SK-N-SH (cell line): ENCODE measurements at regions not wholly inside any gene's neighbourhood (a gene's known extent, or its start where the extent isn't known, plus 50 kb on each side); places are given as distances from the start of the nearest gene placed in this dataset.
"Not testable (repeated sequence)": the region's sequence is repeated elsewhere in the genome, so short reads cannot be mapped to it uniquely, and the experiment has no call there.

Experiments
- CTCF ChIA-PET: fragments of 300-600, 350-600 bp; formaldehyde crosslinking; extraction: SDS; loops from one replicate; lab custom pipeline; 2021; lab: Yijun Ruan, JAX
- POLR2A ChIA-PET: fragments of 350-600 bp; sonication (Branson Sonifier 250); formaldehyde crosslinking; extraction: SDS; loops from one replicate; lab custom pipeline; 2020; ENCODE audit warnings: antibody characterized with exemption, inconsistent platforms; lab: Yijun Ruan, JAX
- DNase-seq: peaks from one replicate; pipeline ENCODE4 v3.0.0; 2012
- H2AFZ ChIP-seq: fragments of 200-600 bp; sonication (generic); 2 replicates; pipeline ENCODE4 v1.8.1; 2016; ENCODE audit warnings: antibody characterized with exemption, mild to moderate bottlenecking, low read depth
- H3F3A ChIP-seq: fragments of 200-600 bp; sonication (generic); replicated peaks from 2 replicates; pipeline ENCODE3; 2016; ENCODE audit warnings: antibody characterized with exemption, mild to moderate bottlenecking; ENCODE audit not compliant: insufficient read depth
- H3K27ac ChIP-seq, 2 experiments: fragments of 200-500 bp in 1 of 2; fragments of 200-600 bp in 1 of 2; sonication (Bioruptor generic) in 1 of 2; sonication (generic), shearing (Covaris generic) in 1 of 2; 2 replicates each; pipeline versions ENCODE4 v1.5.1 to v1.6.1; 2014 to 2016; ENCODE audit warnings: low read depth in 2 of 2, inconsistent platforms in 1 of 2, low read length in 1 of 2, mild to moderate bottlenecking in 1 of 2, mixed read lengths in 1 of 2
- H3K27me3 ChIP-seq: fragments of 200-600 bp; sonication (generic), shearing (Covaris generic); 2 replicates; pipeline ENCODE4 v1.6.1; 2016; ENCODE audit warnings: mixed run types; ENCODE audit not compliant: insufficient read depth
- H3K36me3 ChIP-seq, 2 experiments: fragments of 200-500 bp in 1 of 2; fragments of 200-600 bp in 1 of 2; sonication (Bioruptor generic) in 1 of 2; sonication (generic) in 1 of 2; replicated peaks in 1 of 2; 2 replicates each; pipeline versions ENCODE3 to v1.5.1; 2014 to 2016; ENCODE audit warnings: low read length in 1 of 2, mild to moderate bottlenecking in 1 of 2; ENCODE audit not compliant: insufficient read depth in 2 of 2, control insufficient read depth in 1 of 2
- H3K4me1 ChIP-seq, 2 experiments: fragments of 200-500 bp in 1 of 2; fragments of 200-600 bp in 1 of 2; sonication (Bioruptor generic) in 1 of 2; sonication (generic), shearing (Covaris generic) in 1 of 2; 2 replicates each; pipeline versions ENCODE4 v1.5.1 to v1.6.1; 2014 to 2016; ENCODE audit warnings: low read depth in 1 of 2, low read length in 1 of 2, mixed run types in 1 of 2; ENCODE audit not compliant: insufficient read depth in 2 of 2, control insufficient read depth in 1 of 2
- H3K4me2 ChIP-seq: fragments of 200-600 bp; sonication (generic), shearing (Covaris generic); 2 replicates; pipeline ENCODE4 v1.6.1; 2017; ENCODE audit warnings: mixed run types
- H3K4me3 ChIP-seq, 2 experiments: fragments of 200-500 bp in 1 of 2; fragments of 200-600 bp in 1 of 2; sonication (Bioruptor generic) in 1 of 2; sonication (generic), shearing (Covaris generic) in 1 of 2; 2 replicates each; pipeline versions ENCODE4 v1.5.1 to v1.8.1; 2014 to 2016; ENCODE audit warnings: low read depth in 2 of 2, inconsistent platforms in 1 of 2, low read length in 1 of 2, mild to moderate bottlenecking in 1 of 2, mixed read lengths in 1 of 2, moderate library complexity in 1 of 2
- H3K79me2 ChIP-seq: fragments of 200-600 bp; sonication (generic); 2 replicates; pipeline ENCODE4 v1.8.1; 2017; ENCODE audit warnings: mild to moderate bottlenecking; ENCODE audit not compliant: insufficient read depth
- H3K9ac ChIP-seq: fragments of 200-600 bp; sonication (generic); 2 replicates; pipeline ENCODE4 v1.6.1; 2017; ENCODE audit warnings: mixed run types
- H3K9me2 ChIP-seq: fragments of 200-600 bp; sonication (generic); 2 replicates; pipeline ENCODE4 v1.6.1; 2017; ENCODE audit warnings: mixed run types
- H3K9me3 ChIP-seq: fragments of 200-600 bp; sonication (generic); 2 replicates; pipeline ENCODE4 v1.6.1; 2017; ENCODE audit warnings: mixed run types, mild to moderate bottlenecking, moderate library complexity
- H4K20me1 ChIP-seq: fragments of 200-600 bp; sonication (generic); 2 replicates; pipeline ENCODE4 v1.6.1; 2017; ENCODE audit warnings: mild to moderate bottlenecking, mixed run types; ENCODE audit not compliant: insufficient read depth
- CTCF ChIP-seq: fragments of 200-600 bp; sonication (generic); IDR thresholded peaks from 2 replicates; pipeline ENCODE4 v1.6.1; 2017; ENCODE audit warnings: antibody characterized with exemption, mild to moderate bottlenecking, moderate library complexity
- EZH2phosphoT487 ChIP-seq: fragments of 200-600 bp; sonication (generic); IDR thresholded peaks from 2 replicates; pipeline ENCODE4 v1.6.1; 2017; ENCODE audit warnings: low read depth, mixed run types, mild to moderate bottlenecking, antibody characterized with exemption, moderate library complexity, borderline replicate concordance
- FOXJ3 ChIP-seq: sonication (generic); formaldehyde crosslinking; IDR thresholded peaks from 2 replicates; pipeline ENCODE4 v1.5.1; 2020; ENCODE audit warnings: mild to moderate bottlenecking, missing genetic modification reagents
- FOXM1 ChIP-seq: IDR thresholded peaks from 2 replicates; pipeline ENCODE4 v1.4.0; 2012; ENCODE audit warnings: low read depth, mild to moderate bottlenecking
- GATA2 ChIP-seq: sonication (generic); formaldehyde crosslinking; IDR thresholded peaks from 2 replicates; pipeline ENCODE4 v1.5.0; 2020; ENCODE audit warnings: mild to moderate bottlenecking, missing genetic modification reagents
- JUND ChIP-seq: IDR thresholded peaks from 2 replicates; pipeline ENCODE4 v1.4.0; 2012
- SMC3 ChIP-seq: IDR thresholded peaks from 2 replicates; pipeline ENCODE4 v1.6.1; 2012; ENCODE audit warnings: low read depth, low read length, improper control_type of control experiment
- TAF1 ChIP-seq: IDR thresholded peaks from 2 replicates; pipeline ENCODE4 v1.6.1; 2012; ENCODE audit warnings: low read depth, mild to moderate bottlenecking, low read length, moderate library complexity, borderline replicate concordance
- TCF12 ChIP-seq: IDR thresholded peaks from 2 replicates; pipeline ENCODE4 v1.4.0; 2012
- USF2 ChIP-seq: fragments of 150-350 bp; IDR thresholded peaks from 2 replicates; pipeline ENCODE4 v1.6.1; 2017; ENCODE audit warnings: antibody characterized with exemption, low read length, low read depth, borderline replicate concordance
- YY1 ChIP-seq: IDR thresholded peaks from 2 replicates; pipeline ENCODE4 v1.4.0; 2012; ENCODE audit warnings: low read depth, mild to moderate bottlenecking
- ZBTB33 ChIP-seq: IDR thresholded peaks from 2 replicates; pipeline ENCODE4 v1.4.0; 2012; ENCODE audit warnings: low read depth, borderline replicate concordance
- WGBS: methylation state at CpG from one replicate; pipeline ENCODE4 v1.1.6; 2017; ENCODE audit warnings: low lambda C conversion rate; 5-methylcytosine and 5-hydroxymethylcytosine counted together

GRCh38 chr2:239818086-239818485, 207.1 kb downstream of the NDUFA10 start:
- H2AFZ ChIP-seq: no peak overlapping the region
- POLR2A ChIA-PET: no interaction called here
- H3K27me3 ChIP-seq: no peaks in the 10 kb centered on the region
- CTCF ChIA-PET: interaction anchor here (0.9 kb wide), 1 partner anchor 15 kb away, joined by 3 read pairs; no protein-coding TSS in a partner anchor
- DNase-seq: no peak
- no peaks in the 10 kb centered on the region for H3F3A ChIP-seq
- H3K27ac ChIP-seq: no peak overlapping the region
- H3K79me2 ChIP-seq: no peaks in the 10 kb centered on the region
- H3K9me3 ChIP-seq: no peaks in the 10 kb centered on the region
- no peaks in the 10 kb centered on the region for H3K36me3 ChIP-seq
- peaks cover 0 to 12% of the 10 kb centered on the region in 2 experiments; a peak in 1 of 4 replicates for H3K4me1 ChIP-seq
- no peak overlapping the region for H3K9ac ChIP-seq
- H3K4me2 ChIP-seq: no peak overlapping the region
- no peak for TF ChIP-seq CTCF
- no peak for TF ChIP-seq USF2
- no peak for TF ChIP-seq EZH2phosphoT487
- TF ChIP-seq ZBTB33: no peak
- TF ChIP-seq YY1: no peak
- no peak for TF ChIP-seq FOXJ3 (CRISPR knock-in tag)
- TF ChIP-seq FOXM1: no peak
- TF ChIP-seq TCF12: no peak
- no peak for TF ChIP-seq SMC3
- TF ChIP-seq GATA2 (CRISPR knock-in tag): no peak
- no peak for TF ChIP-seq TAF1
- TF ChIP-seq JUND: no peak
- no peak overlapping the region for H3K4me3 ChIP-seq
- H3K9me2 ChIP-seq: no peaks in the 10 kb centered on the region
- 46% methylated on average over 5 of the region's 5 CpGs for WGBS
- H4K20me1 ChIP-seq: no peaks in the 10 kb centered on the region

GRCh38 chr2:239817468-239818031, 207.6 kb downstream of the NDUFA10 start:
- H3K9me2 ChIP-seq, CTCF ChIA-PET, H3K4me2 ChIP-seq, H3K9ac ChIP-seq, H3K27ac ChIP-seq, H3K36me3 ChIP-seq, H4K20me1 ChIP-seq, H3K79me2 ChIP-seq, H3K27me3 ChIP-seq, POLR2A ChIA-PET, H3K4me3 ChIP-seq, H3K9me3 ChIP-seq, DNase-seq, H3F3A ChIP-seq, H2AFZ ChIP-seq: not testable (repeated sequence)
- WGBS: 31% methylated on average over 3 of the region's 8 CpGs
- peaks cover 0 to 12% of the 10 kb centered on the region in 2 experiments; a peak in 1 of 4 replicates for H3K4me1 ChIP-seq
